Putamen (tissue), 1 donor: ENCODE measurements at regions not wholly inside any gene's neighbourhood (a gene's known extent, or its start where the extent isn't known, plus 50 kb on each side); places are given as distances from the start of the nearest gene placed in this dataset.

ENCODE experiments used
- DNase-seq: peaks from one replicate; pipeline ENCODE4 v3.0.0-alpha.2; 2016; ENCODE audit warnings: low spot score

DNA sequence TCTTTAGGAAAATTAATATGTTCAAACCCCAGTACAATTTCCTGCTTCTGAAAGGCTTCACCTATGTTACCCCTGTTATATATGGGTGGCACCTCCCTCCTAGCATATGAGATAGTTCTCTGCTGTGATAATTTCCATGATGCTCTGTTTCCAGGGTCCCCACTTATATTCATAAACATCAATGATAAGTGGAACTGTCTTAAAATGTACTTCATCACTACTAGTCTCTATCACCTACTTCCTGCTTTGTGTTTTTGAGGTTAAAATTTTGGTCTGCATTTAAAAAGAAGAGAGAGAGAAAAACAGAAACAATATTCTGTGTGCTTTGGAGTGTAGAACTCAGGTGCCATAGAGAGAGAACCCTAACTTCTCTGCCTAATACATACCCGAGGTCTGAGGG is 234.7 kb downstream of the HTR1A start:
- no peak for DNase-seq

DNA sequence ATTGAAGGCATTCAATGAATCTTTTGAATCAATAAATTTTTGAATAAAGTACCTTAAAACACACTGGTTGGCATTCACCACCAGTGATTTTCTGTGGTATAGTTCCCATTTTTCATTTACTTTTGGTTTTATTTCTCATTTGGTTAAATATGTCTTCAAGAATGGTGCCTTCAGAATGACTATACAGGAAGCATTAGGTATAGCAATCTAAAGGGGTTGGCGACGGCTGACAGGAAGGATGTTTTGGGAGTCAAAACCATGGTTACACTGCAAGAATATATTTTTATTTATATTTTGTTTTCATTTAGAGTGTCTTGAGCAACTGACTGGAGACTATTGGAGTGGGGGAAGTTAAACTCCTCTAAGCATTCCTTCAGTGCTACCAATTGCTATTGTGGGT is 235.7 kb downstream of the HTR1A start:
- DNase-seq, result no peak

DNA sequence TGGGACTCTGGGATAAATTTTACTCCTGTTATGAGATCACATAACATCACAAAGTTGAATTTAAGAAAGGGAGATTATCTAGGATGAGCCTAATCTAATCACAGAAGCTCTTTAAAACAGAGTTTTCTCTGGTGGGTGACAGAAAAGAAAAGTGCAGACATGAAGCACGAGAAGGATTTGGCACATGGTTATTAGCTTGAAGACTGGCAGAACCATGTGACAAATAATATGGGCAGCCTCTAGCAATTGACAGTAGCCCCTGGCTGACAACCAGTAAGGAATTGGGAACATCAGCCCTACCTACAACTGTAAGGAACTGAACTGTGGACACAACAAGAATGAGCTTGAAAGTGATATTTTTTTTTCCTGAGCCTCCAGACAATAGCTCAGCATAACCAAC is 243.1 kb downstream of the HTR1A start:
- DNase-seq, result no peak

GRCh38 chr5:63700241-63700640 is 262.0 kb downstream of the HTR1A start:
- DNase-seq, result no peak

DNA sequence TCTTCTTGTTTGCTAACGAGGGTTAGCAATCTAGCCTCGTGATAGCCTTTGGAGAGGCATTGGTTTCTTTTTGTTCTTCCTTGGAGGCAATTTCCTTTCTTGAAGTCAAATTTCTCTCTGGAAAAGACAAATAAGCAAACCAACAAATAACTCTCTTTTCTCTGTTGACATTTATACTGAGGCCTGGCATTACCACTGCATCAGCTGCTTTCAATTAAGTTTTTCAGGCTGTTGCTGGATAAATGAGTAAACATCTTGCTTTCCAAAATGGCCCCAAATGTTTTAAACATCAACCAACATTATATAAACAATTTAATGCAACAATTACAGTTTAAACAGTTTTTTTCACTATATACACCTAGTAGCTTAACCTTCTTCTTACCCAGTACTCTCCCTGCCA is 264.4 kb downstream of the HTR1A start:
- DNase-seq, result peak; percentile 2

- DNase-seq, result no peak
These were observed 271.7 kb downstream of the HTR1A start for GRCh38 chr5:63690546-63690945.

GRCh38 chr5:63687854-63688516 is 274.3 kb downstream of the HTR1A start:
- DNase-seq, result no peak

DNA sequence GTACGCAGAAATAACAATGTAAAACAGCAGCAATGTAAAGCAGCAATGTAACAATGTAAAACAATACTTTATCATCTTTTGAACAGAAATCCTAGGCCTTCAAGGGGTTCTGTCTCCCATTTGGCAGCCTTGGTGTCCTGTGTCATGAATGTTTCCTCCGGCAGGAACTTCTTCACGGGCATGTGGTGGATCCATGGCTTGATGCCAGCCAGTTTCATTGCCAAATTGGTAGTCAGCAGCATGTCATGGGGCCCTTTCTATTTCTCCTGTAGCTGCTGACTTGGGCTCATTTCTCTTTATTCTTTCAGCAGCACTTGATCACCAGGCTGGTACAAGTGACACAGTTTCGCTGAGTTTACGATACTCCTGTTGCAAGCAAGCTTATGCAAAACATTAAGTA is 275.3 kb downstream of the HTR1A start:
- DNase-seq, result no peak

- DNase-seq, result no peak
These were observed 276.1 kb downstream of the HTR1A start for GRCh38 chr5:63686181-63686580.

DNA sequence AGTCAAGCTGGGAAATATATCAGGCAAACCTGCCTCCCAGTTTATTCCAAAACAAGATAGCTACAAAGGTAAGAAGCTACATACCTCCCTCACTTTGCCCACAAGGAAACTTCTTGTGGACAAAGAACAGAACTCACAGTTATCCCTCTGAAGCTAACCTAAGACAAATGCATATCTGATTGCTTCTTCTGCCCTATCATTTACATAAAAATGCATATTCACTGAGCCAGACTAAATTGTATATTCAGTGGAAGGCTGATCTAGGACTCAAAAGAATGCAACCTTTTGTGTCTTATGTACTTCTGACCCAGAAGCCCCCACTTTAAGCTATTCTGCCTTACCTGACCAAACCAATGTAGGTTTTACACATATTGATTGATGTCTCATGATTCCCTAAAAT is 276.8 kb downstream of the HTR1A start:
- no peak for DNase-seq

DNA sequence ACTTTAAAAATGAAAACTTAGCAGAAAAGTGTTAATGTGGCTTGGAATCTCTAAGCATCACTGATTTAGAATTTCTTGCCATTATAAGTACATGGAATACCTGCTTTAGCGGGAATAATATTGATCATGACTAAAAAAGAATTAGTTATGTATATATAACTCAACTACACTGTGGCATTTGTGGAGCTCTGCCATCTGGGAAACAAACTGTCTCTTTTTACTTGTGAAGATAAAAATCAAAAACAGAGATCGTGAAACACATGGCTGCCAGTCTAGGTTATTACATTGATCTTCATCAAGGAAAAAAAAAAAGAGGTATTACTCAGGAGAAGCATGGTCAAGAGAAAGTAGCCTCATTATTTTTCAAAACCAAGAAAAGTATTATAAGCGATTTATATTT is 287.4 kb downstream of the HTR1A start:
- no peak for DNase-seq

- no peak for DNase-seq
These were observed 307.2 kb downstream of the HTR1A start for GRCh38 chr5:63655043-63655442.

DNA sequence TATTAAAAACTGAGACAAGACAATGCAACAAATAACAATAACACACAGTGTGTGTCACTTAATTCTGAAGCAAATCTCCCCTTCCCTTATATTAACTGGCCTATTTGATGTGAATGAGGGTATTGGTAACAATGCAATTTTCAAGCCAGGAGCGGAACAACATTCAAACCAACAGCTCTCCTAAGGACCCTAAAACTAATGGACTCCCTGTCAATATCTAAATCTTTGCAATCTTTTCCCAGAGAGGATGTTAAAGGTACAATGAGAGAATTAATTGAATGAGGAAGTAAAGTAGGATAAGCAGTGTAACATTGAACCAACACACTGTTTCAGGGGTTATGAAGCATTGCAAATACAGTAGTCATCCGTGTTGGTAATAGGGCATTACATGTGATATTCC is 311.7 kb downstream of the HTR1A start:
- no peak for DNase-seq

GRCh38 chr5:63648376-63648775 is 313.9 kb downstream of the HTR1A start:
- DNase-seq, result no peak

DNA sequence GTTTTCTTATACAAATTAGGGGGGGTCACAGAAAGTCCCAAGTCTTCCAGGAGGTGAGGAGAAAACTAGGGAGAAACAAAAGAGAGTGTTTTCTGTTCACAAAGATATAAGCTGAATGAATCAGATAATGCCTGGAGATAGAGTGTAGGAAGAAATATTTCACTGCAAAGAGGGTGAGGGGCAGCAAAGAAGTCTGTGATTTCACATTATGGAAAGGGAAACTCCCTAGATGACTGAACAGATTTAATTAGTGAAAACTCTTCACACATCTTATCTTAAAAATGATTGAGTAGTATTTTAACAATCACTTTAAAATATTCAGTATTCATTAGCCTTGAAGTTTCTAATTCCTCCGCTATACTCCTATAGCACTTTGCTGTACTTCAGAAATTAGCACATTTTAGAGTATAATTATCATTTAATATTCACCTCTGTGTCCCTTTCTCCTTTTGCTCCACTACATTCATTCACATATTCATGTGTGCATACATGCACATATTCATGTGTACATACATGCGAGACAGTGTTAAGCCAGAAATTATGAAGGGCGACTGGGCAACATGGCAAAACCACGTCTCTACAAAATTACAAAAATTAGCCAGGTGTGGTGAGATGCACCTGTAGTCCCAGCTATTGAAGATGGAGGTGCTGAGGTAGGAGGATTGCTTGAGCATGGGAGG is 332.2 kb downstream of the HTR1A start:
- DNase-seq, result no peak

GRCh38 chr5:63613442-63613841 is 348.8 kb downstream of the HTR1A start:
- DNase-seq, result no peak

GRCh38 chr5:63603996-63604395 is 358.2 kb downstream of the HTR1A start:
- DNase-seq, result no peak

DNA sequence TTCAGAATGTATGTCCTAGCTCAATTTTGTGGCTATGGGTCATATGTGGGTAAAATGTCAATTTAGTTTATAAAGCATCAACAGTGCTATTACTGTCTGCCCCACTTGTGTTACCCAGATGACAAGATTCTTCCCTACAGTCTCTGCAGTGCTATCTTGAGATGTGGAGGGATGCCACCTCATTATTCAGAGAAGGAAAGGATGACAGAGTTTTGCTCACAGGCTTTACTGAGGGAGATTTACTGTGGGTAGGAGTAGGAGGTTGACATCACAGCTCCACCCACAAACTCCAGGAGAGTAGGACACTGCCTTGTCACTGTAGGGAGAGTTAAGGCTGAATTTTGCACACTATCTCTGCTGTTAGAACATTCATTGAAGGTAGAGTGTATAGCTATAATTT is 359.3 kb downstream of the HTR1A start:
- peak; percentile 27 for DNase-seq

DNA sequence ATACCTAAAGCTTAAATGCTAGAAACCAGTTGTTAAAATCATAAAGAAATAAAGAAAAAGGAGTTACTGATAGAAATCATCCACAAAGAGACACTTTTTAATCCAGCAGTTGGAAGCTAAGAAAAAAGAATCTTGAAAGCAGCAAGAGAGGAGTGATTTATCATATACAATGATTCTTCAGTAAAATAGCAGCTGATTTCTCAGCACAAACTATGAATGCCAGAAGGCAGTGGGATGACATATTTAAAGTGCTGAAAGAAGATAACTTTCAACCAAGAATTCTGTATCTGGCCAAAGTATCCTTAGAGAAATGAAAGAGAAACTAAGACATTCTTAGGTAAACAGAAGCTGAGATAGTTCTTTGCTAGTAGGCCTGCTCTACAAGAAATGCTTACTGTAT is 366.0 kb downstream of the HTR1A start:
- no peak for DNase-seq

DNA sequence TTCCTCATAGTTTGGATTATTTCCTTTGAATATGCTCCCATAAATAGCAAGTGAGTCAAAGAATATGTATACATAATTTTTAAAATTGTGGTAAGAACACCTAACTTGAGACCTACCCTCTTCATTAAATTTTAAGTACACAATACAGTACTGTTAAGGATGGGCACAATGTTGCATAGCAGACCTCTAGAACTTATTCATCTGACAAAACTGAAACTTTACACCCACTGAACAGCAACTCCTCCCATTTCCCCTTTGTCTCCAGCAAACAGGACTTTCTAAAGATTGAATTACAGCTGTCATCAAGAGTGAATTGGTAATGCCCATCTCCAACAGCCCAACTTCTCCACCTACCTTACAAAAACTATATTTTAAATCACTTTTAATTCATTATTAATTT is 388.9 kb downstream of the HTR1A start:
- DNase-seq, result no peak

- DNase-seq, result no peak
These were observed 389.5 kb downstream of the HTR1A start for GRCh38 chr5:63572740-63573139.

DNA sequence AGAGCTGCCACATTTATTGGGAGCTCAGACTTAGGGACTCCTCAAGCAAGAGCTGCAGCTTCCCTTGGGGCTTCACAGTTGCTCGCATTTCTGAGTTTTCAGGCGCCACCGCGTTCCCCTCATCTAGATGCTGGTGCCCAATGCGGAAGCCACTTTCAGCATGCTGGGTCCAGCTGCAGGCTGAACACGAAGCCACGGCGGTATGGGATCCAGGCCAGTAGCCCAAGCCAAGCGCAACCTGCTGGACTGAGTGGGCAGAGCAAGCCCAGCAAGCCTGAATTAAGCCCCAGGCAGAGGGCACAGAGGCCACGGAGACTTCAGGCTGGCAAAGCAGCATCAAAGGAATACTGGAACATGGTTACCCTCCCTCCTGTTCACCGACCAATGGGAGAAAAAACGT is 391.5 kb downstream of the HTR1A start:
- no peak for DNase-seq

DNA sequence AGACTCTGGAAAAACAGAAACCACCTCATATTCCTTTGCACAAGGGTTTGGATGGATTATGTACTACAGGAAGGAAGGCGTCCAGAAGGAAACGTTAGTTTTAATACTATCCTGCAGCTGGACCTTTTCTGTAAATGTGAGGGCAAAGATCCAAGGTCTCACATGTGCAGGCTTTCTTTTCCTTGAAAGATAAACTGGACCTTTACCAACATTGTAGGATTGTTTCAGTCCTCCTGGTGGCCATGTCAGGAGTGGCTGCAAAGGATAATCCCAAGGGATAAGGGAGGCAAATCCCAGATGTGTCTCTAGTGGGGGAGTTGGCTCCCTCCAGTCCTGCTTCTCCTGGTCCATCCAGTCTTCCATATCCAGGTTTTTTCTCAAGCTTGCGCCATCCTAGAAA is 397.5 kb downstream of the HTR1A start:
- no peak for DNase-seq
